ENCODE measurements at regions not wholly inside any gene's neighbourhood (a gene's known extent, or its start where the extent isn't known, plus 50 kb on each side); places are given as distances from the start of the nearest gene placed in this dataset.

GRCh38 chr6:20341096-20341495 lies 60.6 kb upstream of the E2F3 start:
- DNase-seq (ENCODE audit: low spot score): no peak
- Mint-ChIP-seq H3K4me1 (no peaks in the 10 kb centered on the region), H3K27me3 (ENCODE audit: low read depth) (no peaks in the 10 kb centered on the region; the same call in 1 of the 2 replicates), H3K27ac (no peak overlapping the region), H3K4me3 (no peak overlapping the region), H3K36me3 (no peaks in the 10 kb centered on the region), H3K9me3 (peaks cover 5% of the 10 kb centered on the region; the same call in 1 of the 2 replicates)
- CTCF ChIA-PET: interaction anchor here (0.8 kb wide), 1 partner anchor 12 kb away, joined by 3 read pairs; no protein-coding TSS in a partner anchor
- ATAC-seq: no peak
- no peak for TF ChIP-seq ESRRA (CRISPR knock-in tag; IDR thresholded peaks at IDR 0.05; ENCODE audit: borderline replicate concordance)
- no peak for TF ChIP-seq NFYB (CRISPR knock-in tag; conservative IDR thresholded peaks at IDR 0.05; ENCODE audit: low read depth)
- TF ChIP-seq IRF1 (CRISPR knock-in tag; IDR thresholded peaks at IDR 0.05): no peak
- TF ChIP-seq CREM (CRISPR knock-in tag; IDR thresholded peaks at IDR 0.05): no peak
- no peak for TF ChIP-seq FOXJ3 (CRISPR knock-in tag; IDR thresholded peaks at IDR 0.05; ENCODE audit: borderline replicate concordance)
- no peak for TF ChIP-seq ATF6 (CRISPR knock-in tag; IDR thresholded peaks at IDR 0.05)
- TF ChIP-seq ZNF281 (CRISPR knock-in tag; IDR thresholded peaks at IDR 0.05): no peak
- no peak for TF ChIP-seq NFATC4 (CRISPR knock-in tag; IDR thresholded peaks at IDR 0.05)
- no peak for TF ChIP-seq SMAD3 (CRISPR knock-in tag; IDR thresholded peaks at IDR 0.05; ENCODE audit: borderline replicate concordance)
- no peak for TF ChIP-seq TEAD4 (CRISPR knock-in tag; IDR thresholded peaks at IDR 0.05)
- no peak for TF ChIP-seq CDX4 (CRISPR knock-in tag; IDR thresholded peaks at IDR 0.05; ENCODE audit: borderline replicate concordance)
- no peak for TF ChIP-seq ZBTB43 (CRISPR knock-in tag; IDR thresholded peaks at IDR 0.05)
- TF ChIP-seq ATF3 (CRISPR knock-in tag; conservative IDR thresholded peaks at IDR 0.05): no peak
- TF ChIP-seq ZNF532 (CRISPR knock-in tag; IDR thresholded peaks at IDR 0.05; ENCODE audit: borderline replicate concordance): no peak
- TF ChIP-seq ZNF416 (CRISPR knock-in tag; IDR thresholded peaks at IDR 0.05): no peak
- POLR2A ChIA-PET: no interaction called here

All from WTC11 (cell line).